ENCODE measurements at regions not wholly inside any gene's neighbourhood (a gene's known extent, or its start where the extent isn't known, plus 50 kb on each side); places are given as distances from the start of the nearest gene placed in this dataset.

DNA sequence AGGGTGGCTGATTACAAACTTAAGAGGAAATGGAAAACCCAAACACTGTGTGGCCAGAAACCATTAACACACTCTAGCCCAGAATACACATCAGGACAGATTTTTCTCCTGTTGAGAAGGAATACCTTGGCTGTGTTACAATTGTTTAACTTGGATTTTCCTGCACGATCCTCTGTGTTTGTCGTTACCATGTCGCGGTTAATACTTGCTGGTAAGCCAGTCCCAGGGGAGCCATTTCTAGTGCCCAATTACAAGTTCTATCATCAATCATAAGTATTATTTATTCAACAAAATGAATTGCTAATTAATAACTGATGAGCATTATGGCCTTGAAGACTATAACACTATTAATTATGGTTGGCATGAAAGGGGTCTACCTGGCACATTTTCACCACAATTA lies 146.8 kb downstream of the LNPK start:
- Mint-ChIP-seq H3K27ac (no peak overlapping the region), H3K4me1 (no peaks in the 10 kb centered on the region), H3K9me3 (peaks cover 0 to 7% (median 1%) of the 10 kb centered on the region in 7 donors), H3K36me3 (no peaks in the 10 kb centered on the region), H3K27me3 (peaks cover 5% of the 10 kb centered on the region), H3K4me3 (no peak overlapping the region)
- Histone ChIP-seq H3K36me3 (ENCODE audit: control insufficient read depth, insufficient read depth, low read length) (no peaks in the 10 kb centered on the region), H3K27ac (ENCODE audit: insufficient read depth, low read length, poor library complexity, severe bottlenecking) (no peak overlapping the region), H3K9me3 (ENCODE audit: control insufficient read depth in 2 of 2, low read length in 2 of 2) (no peaks in the 10 kb centered on the region), H3K4me3 (ENCODE audit: low read depth, low read length) (no peak overlapping the region), H3K27me3 (ENCODE audit: control insufficient read depth, insufficient read depth, low read length) (no peaks in the 10 kb centered on the region), H3K4me1 (ENCODE audit: control insufficient read depth, insufficient read depth, low read length, poor library complexity, severe bottlenecking) (no peaks in the 10 kb centered on the region)
- no peak for ATAC-seq (ENCODE audit: low read depth in 2 of 2)
- DNase-seq = no peak

DNA sequence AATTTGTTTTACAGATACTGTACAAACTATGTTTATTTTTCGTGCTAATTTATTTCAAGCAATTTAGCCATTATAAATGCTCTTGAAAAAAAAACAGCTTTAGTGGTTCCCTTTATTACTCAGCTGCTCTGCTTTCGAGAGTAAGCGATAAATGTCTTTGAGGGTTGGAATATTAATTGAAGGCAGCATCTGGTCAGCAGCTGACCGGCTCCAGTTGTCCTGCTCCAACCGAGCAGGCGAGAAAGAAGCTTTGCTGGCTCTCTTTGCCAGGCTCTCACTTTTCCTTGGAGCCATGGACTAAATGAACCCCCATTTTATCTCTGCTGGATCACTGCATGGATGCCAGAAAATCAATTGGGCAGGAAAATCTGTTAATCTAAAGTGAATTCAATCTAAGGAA lies 147.4 kb downstream of the LNPK start:
- Mint-ChIP-seq H3K36me3 (no peaks in the 10 kb centered on the region), H3K9me3 (peaks cover 0 to 7% (median 1%) of the 10 kb centered on the region in 7 donors), H3K4me1 (no peaks in the 10 kb centered on the region), H3K4me3 (no peak overlapping the region), H3K27me3 (peaks cover 5% of the 10 kb centered on the region), H3K27ac (no peak overlapping the region)
- Histone ChIP-seq H3K36me3 (ENCODE audit: control insufficient read depth, insufficient read depth, low read length) (no peaks in the 10 kb centered on the region), H3K27ac (ENCODE audit: insufficient read depth, low read length, poor library complexity, severe bottlenecking) (no peak overlapping the region), H3K4me1 (ENCODE audit: control insufficient read depth, insufficient read depth, low read length, poor library complexity, severe bottlenecking) (no peaks in the 10 kb centered on the region), H3K4me3 (ENCODE audit: low read depth, low read length) (no peak overlapping the region), H3K9me3 (ENCODE audit: control insufficient read depth in 2 of 2, low read length in 2 of 2) (no peaks in the 10 kb centered on the region), H3K27me3 (ENCODE audit: control insufficient read depth, insufficient read depth, low read length) (no peaks in the 10 kb centered on the region)
- DNase-seq (no peak), ATAC-seq (ENCODE audit: low read depth in 2 of 2) (no peak)

DNA sequence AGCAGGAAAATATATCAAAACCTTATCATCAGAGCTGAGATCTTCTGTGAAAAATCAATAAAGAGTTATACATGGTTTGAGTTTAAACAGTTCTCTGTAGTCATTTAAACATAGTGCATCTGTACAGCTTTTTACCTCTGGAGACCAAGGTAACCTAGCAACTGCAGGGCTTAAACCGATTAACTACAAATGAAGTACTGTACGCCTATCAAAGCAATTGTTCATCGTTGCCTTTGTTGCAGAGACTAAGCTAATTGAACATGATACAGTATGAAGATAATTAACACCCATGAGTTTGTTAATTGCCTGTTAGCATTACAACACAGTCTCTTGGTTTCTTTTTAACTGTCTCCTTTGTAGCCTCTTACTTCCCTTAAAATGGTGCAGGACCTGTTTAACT lies 147.9 kb downstream of the LNPK start:
- no peak for DNase-seq
- H3K4me3 Mint-ChIP-seq = no peak overlapping the region
- H3K27ac Mint-ChIP-seq = no peak overlapping the region
- ATAC-seq (ENCODE audit: low read depth in 2 of 2) = no peak
- no peaks in the 10 kb centered on the region for H3K36me3 Mint-ChIP-seq
- no peak overlapping the region for H3K4me3 ChIP-seq (ENCODE audit: low read depth, low read length)
- H3K9me3 Mint-ChIP-seq = peaks cover 0 to 7% (median 1%) of the 10 kb centered on the region in 7 donors
- H3K4me1 ChIP-seq (ENCODE audit: control insufficient read depth, insufficient read depth, low read length, poor library complexity, severe bottlenecking) = no peaks in the 10 kb centered on the region
- H3K4me1 Mint-ChIP-seq = no peaks in the 10 kb centered on the region
- no peaks in the 10 kb centered on the region for H3K9me3 ChIP-seq (ENCODE audit: control insufficient read depth in 2 of 2, low read length in 2 of 2)
- no peak overlapping the region for H3K27ac ChIP-seq (ENCODE audit: insufficient read depth, low read length, poor library complexity, severe bottlenecking)
- peaks cover under 1% of the 10 kb centered on the region for H3K27me3 Mint-ChIP-seq
- no peaks in the 10 kb centered on the region for H3K27me3 ChIP-seq (ENCODE audit: control insufficient read depth, insufficient read depth, low read length)
- H3K36me3 ChIP-seq (ENCODE audit: control insufficient read depth, insufficient read depth, low read length) = no peaks in the 10 kb centered on the region

DNA sequence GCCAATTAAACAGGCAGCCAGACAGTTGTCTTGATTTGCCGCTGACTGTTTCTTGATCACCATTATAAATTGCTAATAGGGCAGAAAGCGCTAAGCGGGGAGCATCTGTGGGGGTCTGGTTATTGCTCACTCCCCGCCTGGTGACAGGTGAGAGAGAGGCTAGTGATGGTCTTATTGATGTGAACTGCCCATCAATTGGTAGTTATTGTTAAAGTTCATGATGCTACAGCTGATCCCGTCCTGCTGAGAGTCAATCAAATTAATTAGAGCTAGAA lies 148.5 kb downstream of the LNPK start:
- Histone ChIP-seq H3K27ac (ENCODE audit: insufficient read depth, low read length, poor library complexity, severe bottlenecking) (no peak overlapping the region), H3K4me3 (ENCODE audit: low read depth, low read length) (no peak overlapping the region), H3K36me3 (ENCODE audit: control insufficient read depth, insufficient read depth, low read length) (no peaks in the 10 kb centered on the region), H3K27me3 (ENCODE audit: control insufficient read depth, insufficient read depth, low read length) (no peaks in the 10 kb centered on the region), H3K4me1 (ENCODE audit: control insufficient read depth, insufficient read depth, low read length, poor library complexity, severe bottlenecking) (no peaks in the 10 kb centered on the region), H3K9me3 (ENCODE audit: control insufficient read depth in 2 of 2, low read length in 2 of 2) (no peaks in the 10 kb centered on the region)
- Mint-ChIP-seq H3K4me1 (no peaks in the 10 kb centered on the region), H3K9me3 (peaks cover 0 to 4% (median 1%) of the 10 kb centered on the region in 7 donors), H3K27me3 (no peaks in the 10 kb centered on the region), H3K4me3 (no peak overlapping the region), H3K27ac (no peak overlapping the region), H3K36me3 (no peaks in the 10 kb centered on the region)
- DNase-seq = no peak
- ATAC-seq (ENCODE audit: low read depth in 2 of 2) = no peak

DNA sequence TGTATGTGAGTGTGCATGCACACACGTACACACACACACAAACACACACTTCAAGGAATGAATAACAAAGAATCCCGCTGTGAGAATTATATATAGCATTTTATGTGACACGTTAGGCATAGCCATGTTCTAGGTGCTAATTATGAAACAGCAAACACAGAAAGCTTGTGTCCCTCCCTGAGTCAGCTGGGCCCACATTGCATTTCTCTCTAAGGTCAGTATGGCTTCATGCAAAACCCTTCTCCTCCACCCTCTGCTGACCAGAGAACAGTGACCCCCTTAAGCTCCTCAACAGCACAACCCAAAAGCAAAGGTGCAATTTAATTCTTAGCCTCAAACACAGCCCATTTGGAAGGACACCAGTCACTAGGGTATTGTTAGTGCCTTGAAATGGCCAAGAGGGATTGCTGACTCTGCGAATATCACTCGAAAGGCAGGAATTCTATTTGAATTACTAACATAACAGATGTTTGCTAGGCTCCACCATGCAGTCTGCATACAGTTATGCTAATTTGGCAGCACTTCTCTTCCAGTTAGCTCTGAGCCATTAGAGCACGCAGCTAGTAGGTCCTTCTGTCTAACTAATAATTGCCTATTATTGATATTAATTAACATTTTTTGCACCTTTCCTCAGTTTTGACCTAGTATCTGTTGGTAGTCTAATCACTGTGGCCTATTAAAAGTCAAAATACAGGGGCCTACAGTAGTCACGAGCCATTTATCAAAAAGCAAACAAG lies 149.0 kb downstream of the LNPK start:
- Mint-ChIP-seq H3K27me3 (no peaks in the 10 kb centered on the region), H3K36me3 (no peaks in the 10 kb centered on the region), H3K9me3 (peaks cover 0 to 4% (median 0%) of the 10 kb centered on the region in 7 donors), H3K27ac (no peak overlapping the region), H3K4me1 (no peaks in the 10 kb centered on the region), H3K4me3 (no peak overlapping the region)
- DNase-seq (no peak), ATAC-seq (ENCODE audit: low read depth in 2 of 2) (no peak)
- H3K27ac ChIP-seq (ENCODE audit: insufficient read depth, low read length, poor library complexity, severe bottlenecking) = no peak overlapping the region
- H3K36me3 ChIP-seq (ENCODE audit: control insufficient read depth, insufficient read depth, low read length) = no peaks in the 10 kb centered on the region
- no peak overlapping the region for H3K4me3 ChIP-seq (ENCODE audit: low read depth, low read length)
- no peaks in the 10 kb centered on the region for H3K9me3 ChIP-seq (ENCODE audit: control insufficient read depth in 2 of 2, low read length in 2 of 2)
- no peaks in the 10 kb centered on the region for H3K4me1 ChIP-seq (ENCODE audit: control insufficient read depth, insufficient read depth, low read length, poor library complexity, severe bottlenecking)
- peaks cover 1% of the 10 kb centered on the region for H3K27me3 ChIP-seq (ENCODE audit: control insufficient read depth, insufficient read depth, low read length)

DNA sequence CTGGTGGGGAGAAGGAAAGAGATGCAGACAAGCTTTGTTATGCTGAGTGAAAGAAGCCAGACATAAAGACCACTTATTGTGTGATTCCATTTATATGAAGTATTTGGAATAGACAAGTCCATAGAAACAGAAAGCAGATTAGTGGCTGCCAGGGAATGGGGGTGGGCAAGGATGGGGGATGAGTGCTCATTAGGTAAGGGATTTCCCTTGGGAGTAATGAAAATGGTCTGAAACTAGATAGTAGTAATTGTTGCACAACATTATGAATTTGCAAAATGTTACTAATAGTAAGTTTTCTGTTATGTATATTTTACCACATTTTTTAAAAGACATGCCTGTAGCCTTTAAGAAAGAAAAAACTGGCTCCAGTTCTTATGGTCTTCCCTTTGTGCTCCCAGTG lies 154.9 kb downstream of the LNPK start:
- Histone ChIP-seq H3K27ac (ENCODE audit: insufficient read depth, low read length, poor library complexity, severe bottlenecking) (no peak overlapping the region), H3K27me3 (ENCODE audit: control insufficient read depth, insufficient read depth, low read length) (peaks cover 5% of the 10 kb centered on the region), H3K4me3 (ENCODE audit: low read depth, low read length) (no peak overlapping the region), H3K4me1 (ENCODE audit: control insufficient read depth, insufficient read depth, low read length, poor library complexity, severe bottlenecking) (no peaks in the 10 kb centered on the region), H3K36me3 (ENCODE audit: control insufficient read depth, insufficient read depth, low read length) (no peaks in the 10 kb centered on the region), H3K9me3 (ENCODE audit: control insufficient read depth in 2 of 2, low read length in 2 of 2) (no peaks in the 10 kb centered on the region)
- Mint-ChIP-seq H3K4me3 (no peak overlapping the region), H3K36me3 (no peaks in the 10 kb centered on the region), H3K9me3 (peaks cover 0 to 2% (median 0%) of the 10 kb centered on the region in 7 donors), H3K27me3 (peaks cover 7% of the 10 kb centered on the region), H3K4me1 (no peaks in the 10 kb centered on the region), H3K27ac (no peak overlapping the region)
- ATAC-seq (ENCODE audit: low read depth in 2 of 2) (no peak), DNase-seq (no peak)

DNA sequence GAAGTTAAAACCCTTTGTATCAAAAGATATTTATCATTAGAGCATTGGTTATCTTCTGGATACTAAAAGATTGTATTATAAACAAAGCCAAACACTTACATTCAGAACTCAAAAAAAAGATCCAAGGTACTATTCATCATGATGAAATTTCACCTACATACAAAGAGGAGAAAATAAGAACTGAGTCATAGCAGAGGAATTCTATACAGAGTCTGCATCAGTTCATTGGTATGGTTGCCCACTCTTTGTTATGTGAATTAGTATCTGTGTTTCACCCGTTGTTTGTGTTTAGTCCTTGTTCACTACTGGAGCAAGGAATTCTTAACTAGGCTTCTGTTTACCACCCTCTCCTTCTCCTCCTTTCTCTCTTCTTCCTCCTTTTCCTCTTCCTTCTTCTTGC lies 157.9 kb downstream of the LNPK start:
- H3K27me3 ChIP-seq (ENCODE audit: control insufficient read depth, insufficient read depth, low read length) = peaks cover 5% of the 10 kb centered on the region
- Mint-ChIP-seq H3K27me3 (peaks cover 7% of the 10 kb centered on the region), H3K27ac (no peak overlapping the region), H3K9me3 (peaks cover 0 to 2% (median 0%) of the 10 kb centered on the region in 7 donors), H3K4me3 (no peak overlapping the region), H3K36me3 (no peaks in the 10 kb centered on the region), H3K4me1 (no peaks in the 10 kb centered on the region)
- H3K4me1 ChIP-seq (ENCODE audit: control insufficient read depth, insufficient read depth, low read length, poor library complexity, severe bottlenecking) = no peaks in the 10 kb centered on the region
- ATAC-seq (ENCODE audit: low read depth in 2 of 2) = no peak
- DNase-seq = no peak
- H3K36me3 ChIP-seq (ENCODE audit: control insufficient read depth, insufficient read depth, low read length) = no peaks in the 10 kb centered on the region
- no peaks in the 10 kb centered on the region for H3K9me3 ChIP-seq (ENCODE audit: control insufficient read depth in 2 of 2, low read length in 2 of 2)
- H3K4me3 ChIP-seq (ENCODE audit: low read depth, low read length) = no peak overlapping the region
- H3K27ac ChIP-seq (ENCODE audit: insufficient read depth, low read length, poor library complexity, severe bottlenecking) = no peak overlapping the region

DNA sequence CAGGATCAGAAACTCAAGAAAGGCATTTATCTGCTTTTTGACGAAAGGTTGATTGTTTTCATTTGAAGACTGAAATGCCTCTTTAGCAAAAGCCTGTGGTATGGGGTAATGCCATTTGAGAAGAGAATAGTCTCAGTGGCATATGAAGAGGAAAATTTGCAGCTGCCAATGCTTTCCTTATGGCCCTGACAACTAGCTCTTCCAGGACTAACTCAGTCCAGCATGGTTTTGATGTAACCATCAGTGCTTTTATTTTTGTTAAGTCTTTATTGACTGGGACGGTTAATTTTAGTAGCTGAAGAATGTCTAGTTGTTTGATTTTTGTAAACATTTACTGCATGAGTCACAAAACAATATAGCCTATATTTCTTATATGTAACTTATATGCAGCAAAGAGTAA lies 158.4 kb downstream of the LNPK start:
- Histone ChIP-seq H3K27me3 (ENCODE audit: control insufficient read depth, insufficient read depth, low read length) (peaks cover 5% of the 10 kb centered on the region), H3K27ac (ENCODE audit: insufficient read depth, low read length, poor library complexity, severe bottlenecking) (no peak overlapping the region), H3K36me3 (ENCODE audit: control insufficient read depth, insufficient read depth, low read length) (no peaks in the 10 kb centered on the region), H3K9me3 (ENCODE audit: control insufficient read depth in 2 of 2, low read length in 2 of 2) (no peaks in the 10 kb centered on the region), H3K4me3 (ENCODE audit: low read depth, low read length) (no peak overlapping the region), H3K4me1 (ENCODE audit: control insufficient read depth, insufficient read depth, low read length, poor library complexity, severe bottlenecking) (no peaks in the 10 kb centered on the region)
- Mint-ChIP-seq H3K27me3 (peaks cover 7% of the 10 kb centered on the region), H3K27ac (no peak overlapping the region), H3K4me3 (no peak overlapping the region), H3K36me3 (no peaks in the 10 kb centered on the region), H3K9me3 (peaks cover 0 to 2% (median 0%) of the 10 kb centered on the region in 7 donors), H3K4me1 (no peaks in the 10 kb centered on the region)
- ATAC-seq (ENCODE audit: low read depth in 2 of 2) (no peak), DNase-seq (no peak)

Measured in CD4-positive, CD25-positive, alpha-beta regulatory T cell (primary cell).